ENCODE measurements at regions not wholly inside any gene's neighbourhood (a gene's known extent, or its start where the extent isn't known, plus 50 kb on each side); places are given as distances from the start of the nearest gene placed in this dataset.

GRCh38 chr4:179352221-179352620, 1910.0 kb upstream of the AGA start:
- TF ChIP-seq POLR2A (IDR thresholded peaks at IDR 0.05; ENCODE audit: low read length) = no peak
- no peak for TF ChIP-seq GATA1 (IDR thresholded peaks at IDR 0.05; ENCODE audit: low read depth, low read length)

Measured in erythroblast (primary cell).